ENCODE measurements at regions not wholly inside any gene's neighbourhood (a gene's known extent, or its start where the extent isn't known, plus 50 kb on each side); places are given as distances from the start of the nearest gene placed in this dataset.

- TF ChIP-seq POLR2A (IDR thresholded peaks at IDR 0.05; ENCODE audit: low read depth, low read length) = no peak
- TF ChIP-seq POLR2AphosphoS5 (IDR thresholded peaks at IDR 0.05; ENCODE audit: low read depth, low read length) = no peak
- no peak for TF ChIP-seq TAF1 (IDR thresholded peaks at IDR 0.05; ENCODE audit: low read depth, low read length)
- TF ChIP-seq SPI1 (IDR thresholded peaks at IDR 0.05; ENCODE audit: low read depth, low read length) = no peak
Measured at GRCh38 chr10:129404091-129404490, 63.0 kb upstream of the MGMT start.

Measured in GM12891 (cell line).